Uterus (tissue), 3 donors: ENCODE measurements at regions not wholly inside any gene's neighbourhood (a gene's known extent, or its start where the extent isn't known, plus 50 kb on each side); places are given as distances from the start of the nearest gene placed in this dataset.

Source experiments
- DNase-seq, 2 donors: peaks; one replicate each; pipeline ENCODE4 v3.0.0-alpha.2; 2019 to 2020
- H3K27ac ChIP-seq, 2 donors: fragments of 200-600 bp; sonication (generic); 1 replicate in 1 of 2; 2 replicates in 1 of 2; pipeline ENCODE4 v1.5.1; 2016 to 2018
- H3K27me3 ChIP-seq, 2 donors: fragments of 200-600 bp; sonication (generic); one replicate each; pipeline ENCODE4 v1.5.1; 2018 to 2019; ENCODE audit warnings: control low read depth in 1 of 2
- H3K36me3 ChIP-seq, 2 donors: fragments of 200-600 bp; sonication (generic); one replicate each; pipeline ENCODE4 v1.5.1; 2019; ENCODE audit warnings: control low read depth in 1 of 2
- H3K4me1 ChIP-seq, 2 donors: fragments of 200-600 bp; sonication (generic); one replicate each; pipeline ENCODE4 v1.5.1; 2018 to 2019; ENCODE audit warnings: control low read depth in 1 of 2
- H3K4me3 ChIP-seq, 2 donors: fragments of 200-600 bp; sonication (generic); 1 replicate in 1 of 2; 2 replicates in 1 of 2; pipeline ENCODE4 v1.5.1; 2018 to 2019; ENCODE audit warnings: mild to moderate bottlenecking in 1 of 2
- H3K9me3 ChIP-seq, 2 donors: fragments of 200-600 bp; sonication (generic); one replicate each; pipeline ENCODE4 v1.5.1; 2019; ENCODE audit warnings: control low read depth in 1 of 2
- POLR2A ChIP-seq, 2 donors: fragments of 450-650 bp; IDR thresholded peaks; one replicate each; pipeline ENCODE4 v1.6.1; 2016; ENCODE audit warnings: antibody characterized with exemption in 2 of 2, mild to moderate bottlenecking in 1 of 2, moderate library complexity in 1 of 2
- intact Hi-C: fragments of 100-400 bp; cut with DNase I; formaldehyde crosslinking; loops from one replicate; pipeline ENCODE4 v1.15.1; 2023; ENCODE audit warnings: low total_unique reads
- TF ChIP-seq, protein P1 (sequence below), 4 experiments: fragments of 200-600 bp in 2 of 4; fragments of 450-650 bp in 2 of 4; sonication (generic) in 2 of 4; IDR thresholded peaks; one replicate each; pipeline ENCODE4 v1.5.1; 2016 to 2019; ENCODE audit warnings: antibody characterized with exemption in 4 of 4, mild to moderate bottlenecking in 2 of 4, moderate library complexity in 1 of 4
- donor health status: DM: yes; HTN: yes; CAD: no.

DNA sequence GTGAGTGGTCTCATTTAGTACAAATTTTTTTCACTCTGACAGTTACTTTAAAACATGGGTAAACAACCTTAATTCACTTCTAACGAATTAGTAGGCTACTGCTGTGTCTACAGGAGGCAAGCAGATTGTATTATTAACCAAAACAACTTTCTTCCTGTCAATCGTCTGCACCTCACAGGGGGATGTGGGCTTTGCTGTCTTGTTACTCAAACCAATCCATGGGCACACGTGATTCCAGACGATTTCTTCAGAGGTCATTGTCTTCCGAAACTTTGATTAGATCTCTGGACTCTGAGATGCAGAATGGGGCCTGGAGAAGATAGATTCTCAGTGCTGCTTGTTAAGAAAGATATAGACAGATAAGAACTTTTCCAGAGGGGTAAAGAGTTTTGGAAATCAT is 327.8 kb downstream of the DHX15 start:
- no peak for TF ChIP-seq POLR2A (IDR thresholded peaks at IDR 0.05)
- TF ChIP-seq, protein P1, sequence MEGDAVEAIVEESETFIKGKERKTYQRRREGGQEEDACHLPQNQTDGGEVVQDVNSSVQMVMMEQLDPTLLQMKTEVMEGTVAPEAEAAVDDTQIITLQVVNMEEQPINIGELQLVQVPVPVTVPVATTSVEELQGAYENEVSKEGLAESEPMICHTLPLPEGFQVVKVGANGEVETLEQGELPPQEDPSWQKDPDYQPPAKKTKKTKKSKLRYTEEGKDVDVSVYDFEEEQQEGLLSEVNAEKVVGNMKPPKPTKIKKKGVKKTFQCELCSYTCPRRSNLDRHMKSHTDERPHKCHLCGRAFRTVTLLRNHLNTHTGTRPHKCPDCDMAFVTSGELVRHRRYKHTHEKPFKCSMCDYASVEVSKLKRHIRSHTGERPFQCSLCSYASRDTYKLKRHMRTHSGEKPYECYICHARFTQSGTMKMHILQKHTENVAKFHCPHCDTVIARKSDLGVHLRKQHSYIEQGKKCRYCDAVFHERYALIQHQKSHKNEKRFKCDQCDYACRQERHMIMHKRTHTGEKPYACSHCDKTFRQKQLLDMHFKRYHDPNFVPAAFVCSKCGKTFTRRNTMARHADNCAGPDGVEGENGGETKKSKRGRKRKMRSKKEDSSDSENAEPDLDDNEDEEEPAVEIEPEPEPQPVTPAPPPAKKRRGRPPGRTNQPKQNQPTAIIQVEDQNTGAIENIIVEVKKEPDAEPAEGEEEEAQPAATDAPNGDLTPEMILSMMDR (IDR thresholded peaks at IDR 0.05): no peak
- Histone ChIP-seq H3K36me3 (no peaks in the 10 kb centered on the region), H3K4me3 (no peak overlapping the region), H3K9me3 (no peaks in the 10 kb centered on the region), H3K4me1 (no peaks in the 10 kb centered on the region), H3K27ac (no peak overlapping the region), H3K27me3 (no peaks in the 10 kb centered on the region)
- intact Hi-C loops: no loop called here
- DNase-seq: no peak

DNA sequence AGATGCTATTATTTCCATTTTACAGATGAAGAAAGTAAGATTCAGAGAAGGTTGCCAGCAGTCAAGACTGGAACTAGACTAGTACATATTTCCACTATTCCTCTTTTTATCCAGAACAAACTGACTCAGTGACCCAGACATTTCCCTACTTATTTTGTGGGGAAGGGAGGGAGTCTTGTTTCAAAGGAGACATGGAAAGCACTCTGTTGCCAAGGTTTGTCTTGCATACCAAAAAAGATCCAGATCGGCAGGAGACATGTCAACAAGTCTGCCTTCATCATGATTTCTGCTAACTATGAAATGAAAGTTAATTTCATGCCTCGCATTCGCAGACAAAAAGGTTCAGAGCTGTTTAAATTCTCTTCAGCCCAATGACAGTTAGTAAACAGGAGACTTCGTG is 328.3 kb downstream of the DHX15 start:
- no peak overlapping the region for H3K27ac ChIP-seq
- H3K36me3 ChIP-seq: no peaks in the 10 kb centered on the region
- H3K27me3 ChIP-seq: no peaks in the 10 kb centered on the region
- no peaks in the 10 kb centered on the region for H3K9me3 ChIP-seq
- H3K4me1 ChIP-seq: no peaks in the 10 kb centered on the region
- no peak for DNase-seq
- intact Hi-C loops: no loop called here
- H3K4me3 ChIP-seq: no peak overlapping the region
- TF ChIP-seq POLR2A (IDR thresholded peaks at IDR 0.05): no peak
- TF ChIP-seq, protein P1 (IDR thresholded peaks at IDR 0.05): no peak

DNA sequence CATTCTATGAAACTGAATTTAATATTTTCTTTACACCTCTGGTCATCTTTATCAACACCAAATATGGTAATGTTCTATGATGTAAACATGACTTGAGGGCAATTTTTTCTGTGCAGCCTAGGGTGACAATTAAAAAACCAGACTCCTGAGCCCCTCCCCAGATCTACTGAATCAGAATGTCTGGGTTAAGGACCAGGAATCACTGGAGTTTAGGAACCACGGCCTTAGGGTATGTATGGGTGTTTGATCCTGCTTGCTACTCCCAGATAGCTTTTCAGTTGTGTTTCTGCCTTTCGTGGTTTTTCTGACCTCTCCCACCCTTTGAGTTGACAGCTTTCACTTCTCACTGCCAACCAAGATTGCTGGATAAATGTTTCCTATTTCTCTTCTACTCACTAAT is 332.2 kb downstream of the DHX15 start:
- Histone ChIP-seq H3K4me3 (no peak overlapping the region), H3K4me1 (no peaks in the 10 kb centered on the region)
- intact Hi-C loops: no loop called here

DNA sequence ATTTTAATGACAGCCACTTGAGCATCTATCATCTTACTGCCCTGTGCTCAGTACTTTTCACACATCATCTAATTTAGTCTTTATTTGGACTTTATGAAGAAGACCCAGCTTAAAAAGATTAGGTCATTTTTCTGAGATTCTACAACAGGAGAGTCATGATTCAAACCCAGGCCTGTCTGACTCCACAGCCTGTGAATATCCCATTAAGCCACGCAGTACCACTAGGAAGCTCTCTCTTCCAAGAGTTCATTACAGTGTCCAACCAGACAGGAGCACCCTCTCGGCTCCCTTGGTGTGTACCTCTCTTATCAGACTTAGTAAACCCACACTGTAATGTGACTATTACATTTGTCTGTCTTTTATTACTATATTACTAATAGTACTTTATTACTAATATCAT is 332.8 kb downstream of the DHX15 start:
- Histone ChIP-seq H3K36me3 (no peaks in the 10 kb centered on the region), H3K27me3 (no peaks in the 10 kb centered on the region), H3K4me3 (no peak overlapping the region), H3K27ac (no peak overlapping the region), H3K4me1 (no peaks in the 10 kb centered on the region), H3K9me3 (no peaks in the 10 kb centered on the region)
- no peak for TF ChIP-seq POLR2A (IDR thresholded peaks at IDR 0.05)
- TF ChIP-seq, protein P1 (IDR thresholded peaks at IDR 0.05): no peak
- no peak for DNase-seq
- intact Hi-C loops: no loop called here

More for the DNA sequence above, 332.2 kb downstream of the DHX15 start:
- DNase-seq: no peak
- Histone ChIP-seq H3K27ac (no peak overlapping the region), H3K9me3 (no peaks in the 10 kb centered on the region), H3K27me3 (no peaks in the 10 kb centered on the region), H3K36me3 (no peaks in the 10 kb centered on the region)
- TF ChIP-seq, protein P1 (IDR thresholded peaks at IDR 0.05): no peak
- no peak for TF ChIP-seq POLR2A (IDR thresholded peaks at IDR 0.05)

DNA sequence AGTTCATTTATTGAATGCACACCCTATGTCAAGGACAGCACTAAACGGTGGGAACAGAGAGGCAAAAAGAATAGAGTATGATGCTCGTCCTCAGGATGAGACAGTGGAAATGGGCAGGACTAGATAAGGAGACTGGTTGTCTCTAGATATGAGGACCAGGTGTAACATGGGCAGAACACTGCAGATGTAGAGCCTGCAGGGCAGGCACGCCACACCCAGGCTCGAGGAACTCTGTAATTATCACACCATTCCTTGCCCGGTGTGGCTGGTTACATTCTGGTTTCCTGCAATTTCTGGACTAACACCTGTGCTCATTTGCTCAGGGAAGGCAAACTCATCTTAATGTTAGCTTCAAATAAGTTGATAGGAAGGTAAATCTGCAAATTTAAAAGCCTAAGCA is 334.4 kb downstream of the DHX15 start:
- intact Hi-C loops: no loop called here
- TF ChIP-seq POLR2A (IDR thresholded peaks at IDR 0.05): no peak
- DNase-seq: no peak

More for the DNA sequence above, 334.4 kb downstream of the DHX15 start:
- Histone ChIP-seq H3K36me3 (no peaks in the 10 kb centered on the region), H3K27ac (no peak overlapping the region), H3K9me3 (no peaks in the 10 kb centered on the region), H3K4me1 (no peaks in the 10 kb centered on the region), H3K27me3 (no peaks in the 10 kb centered on the region), H3K4me3 (no peak overlapping the region)
